Central memory CD4-positive, alpha-beta T cell (primary cell): ENCODE measurements at regions not wholly inside any gene's neighbourhood (a gene's known extent, or its start where the extent isn't known, plus 50 kb on each side); places are given as distances from the start of the nearest gene placed in this dataset.

Experiments used
- DNase-seq: peaks from one replicate; pipeline ENCODE4 v3.0.0; 2022

DNA sequence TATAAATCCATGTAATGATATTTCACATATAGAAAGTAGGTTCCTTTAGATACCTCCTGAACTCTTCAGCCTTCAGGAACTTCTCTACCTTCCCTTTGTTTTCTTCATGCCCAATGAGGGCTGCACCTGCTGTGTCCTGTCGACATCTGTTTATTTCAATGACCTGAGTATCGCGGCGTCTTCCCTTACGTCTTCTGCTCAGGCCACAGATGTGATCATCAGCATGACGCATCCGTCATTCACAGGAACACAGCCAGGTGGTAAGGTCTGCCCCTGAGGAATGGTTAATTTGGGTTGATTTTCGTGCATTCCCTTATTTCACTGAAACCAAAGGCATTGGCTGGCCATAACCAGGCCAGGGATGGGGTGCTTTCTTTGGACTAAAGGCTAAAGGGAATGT, 217.1 kb downstream of the MED10 start:
- no peak for DNase-seq

DNA sequence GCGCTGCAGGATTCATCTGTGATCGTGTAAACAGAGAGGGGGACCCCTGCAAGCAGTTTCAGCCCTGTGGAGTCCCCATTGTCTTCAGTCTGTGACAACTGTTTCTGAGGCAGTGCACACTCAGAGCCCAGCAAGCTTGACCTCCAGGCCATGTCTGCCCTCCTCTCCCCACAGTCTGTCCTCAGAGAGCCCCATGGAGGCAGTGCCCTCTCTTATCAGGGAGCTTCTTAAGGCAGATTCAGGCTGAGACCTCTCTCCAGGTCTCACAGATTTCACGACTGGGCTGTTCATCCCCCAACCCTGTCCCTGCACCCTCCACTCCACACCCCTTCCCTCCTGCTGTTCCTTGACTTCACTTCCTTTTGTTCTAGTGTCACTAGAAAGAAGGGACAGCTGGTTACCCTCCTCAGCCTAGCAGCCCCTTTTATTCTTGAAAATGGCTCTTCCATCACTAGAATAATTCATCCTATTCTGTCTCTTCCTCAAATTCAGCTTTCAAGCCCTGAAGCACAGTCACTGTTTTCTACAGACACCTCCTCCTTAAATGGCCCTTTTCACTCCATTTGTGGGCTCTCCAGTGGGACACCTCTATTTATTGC, 218.4 kb downstream of the MED10 start:
- DNase-seq, result no peak

GRCh38 chr5:6158974-6159831, 219.1 kb downstream of the MED10 start:
- no peak for DNase-seq

DNA sequence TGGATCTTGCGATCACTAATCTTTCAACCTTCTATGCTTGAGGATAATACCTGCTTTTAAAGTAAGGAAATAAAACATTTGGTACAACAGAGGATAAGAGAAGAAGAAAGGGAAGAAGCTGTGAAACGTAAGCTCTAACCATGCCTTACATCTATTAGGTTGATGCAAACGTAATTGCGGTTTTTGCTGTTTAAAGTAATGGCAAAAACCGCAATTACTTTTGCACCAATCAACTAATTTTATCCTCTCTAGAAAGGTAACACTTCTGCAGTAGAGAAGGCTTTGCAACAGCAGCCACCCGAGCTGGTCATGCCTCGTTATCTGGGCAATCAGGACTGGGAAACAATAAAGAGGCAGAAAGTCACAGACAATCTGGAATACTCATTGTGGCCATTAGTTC, 224.1 kb downstream of the MED10 start:
- no peak for DNase-seq

- no peak for DNase-seq
Observed at GRCh38 chr5:6146271-6146670, 232.1 kb downstream of the MED10 start.

DNA sequence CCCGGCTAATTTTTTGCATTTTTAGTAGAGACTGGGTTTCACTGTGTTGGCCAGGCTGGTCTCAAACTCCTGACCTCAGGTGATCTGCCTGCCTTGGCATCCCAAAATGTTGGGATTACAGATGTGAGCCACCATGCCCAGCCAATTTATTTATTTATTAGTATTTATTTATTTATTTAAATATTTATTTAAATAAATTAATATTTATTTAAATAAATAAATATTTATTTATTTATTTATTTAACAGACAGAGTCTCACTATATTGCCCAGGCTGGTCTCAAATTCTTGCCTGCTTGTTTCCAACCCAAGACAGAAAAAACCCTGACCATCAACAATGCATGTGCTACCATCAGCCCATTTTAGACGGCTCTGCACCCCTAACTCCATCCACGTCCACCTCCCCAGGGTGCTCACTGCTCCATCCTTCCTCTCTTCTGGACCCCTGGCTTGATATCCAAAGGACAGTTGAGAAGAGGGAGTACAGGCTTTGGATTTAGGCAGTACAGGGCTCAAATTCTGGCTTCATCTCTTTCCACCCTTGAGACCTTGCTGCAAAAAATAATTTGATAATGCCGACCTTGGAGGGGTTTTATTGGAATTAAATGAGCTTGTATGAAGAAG, 232.6 kb downstream of the MED10 start:
- no peak for DNase-seq

- DNase-seq, result no peak
Observed at GRCh38 chr5:6143523-6143922, 234.8 kb downstream of the MED10 start.

DNA sequence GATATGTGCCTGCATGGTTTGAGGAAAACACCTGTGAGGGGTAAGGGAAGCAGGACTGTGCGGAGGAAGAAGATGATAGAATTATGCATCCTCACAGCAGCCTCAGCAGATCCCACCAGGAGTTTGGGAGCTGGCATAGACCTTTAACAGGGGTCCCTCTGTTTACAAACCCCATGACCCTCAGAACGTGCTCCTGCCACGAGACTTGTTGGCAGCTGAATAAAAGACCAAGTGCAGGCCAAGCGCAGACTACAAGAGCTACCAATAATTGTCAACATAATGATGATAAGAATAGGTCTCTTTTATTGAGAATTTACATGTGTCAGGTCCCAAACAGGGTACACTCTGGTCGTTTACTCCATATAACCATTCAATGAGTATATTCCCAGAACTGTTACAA, 236.0 kb downstream of the MED10 start:
- no peak for DNase-seq

DNA sequence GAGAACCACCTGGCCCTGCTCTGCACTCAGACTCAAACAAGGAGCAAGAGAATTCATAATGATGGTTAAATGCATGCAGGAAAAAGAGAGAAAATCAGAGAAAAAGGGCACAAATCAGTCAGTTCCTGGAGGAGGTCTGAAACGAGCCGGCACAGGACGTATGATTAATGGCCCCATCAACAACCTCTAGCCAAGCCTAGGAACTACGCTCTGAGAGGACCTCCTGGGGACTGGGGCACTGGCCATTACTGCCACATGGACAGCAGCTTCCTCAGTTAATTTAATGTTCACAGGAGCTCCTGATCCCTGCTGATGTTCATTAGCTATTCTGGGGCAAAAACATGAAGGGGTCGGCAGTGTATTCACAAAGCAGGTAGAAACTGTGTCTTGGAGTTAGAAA, 238.1 kb downstream of the MED10 start:
- DNase-seq, result no peak

DNA sequence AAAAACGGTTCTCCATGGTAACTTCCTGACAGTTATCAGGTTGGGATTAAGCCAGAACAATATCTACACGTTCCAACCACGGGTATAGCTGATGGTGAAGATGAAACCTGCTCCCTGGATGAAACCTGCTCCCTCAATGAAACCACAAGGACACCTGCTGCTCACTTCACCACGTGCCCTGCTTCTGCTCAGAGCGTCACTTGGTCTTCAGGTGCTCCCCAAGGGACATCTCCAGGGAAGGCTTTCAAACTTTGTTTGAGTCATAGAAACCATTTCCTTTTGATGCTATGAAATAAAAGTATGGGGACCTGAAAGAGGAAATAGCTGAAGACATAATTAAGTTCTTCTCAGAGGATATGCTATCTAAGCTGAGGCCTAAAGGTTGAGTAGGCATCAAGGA, 242.4 kb downstream of the MED10 start:
- DNase-seq, result no peak

- DNase-seq, result no peak
Observed at GRCh38 chr5:6134281-6134680, 244.1 kb downstream of the MED10 start.

- no peak for DNase-seq
Observed at GRCh38 chr5:6125781-6126180, 252.6 kb downstream of the MED10 start.

GRCh38 chr5:6118691-6119090, 259.7 kb downstream of the MED10 start:
- no peak for DNase-seq

DNA sequence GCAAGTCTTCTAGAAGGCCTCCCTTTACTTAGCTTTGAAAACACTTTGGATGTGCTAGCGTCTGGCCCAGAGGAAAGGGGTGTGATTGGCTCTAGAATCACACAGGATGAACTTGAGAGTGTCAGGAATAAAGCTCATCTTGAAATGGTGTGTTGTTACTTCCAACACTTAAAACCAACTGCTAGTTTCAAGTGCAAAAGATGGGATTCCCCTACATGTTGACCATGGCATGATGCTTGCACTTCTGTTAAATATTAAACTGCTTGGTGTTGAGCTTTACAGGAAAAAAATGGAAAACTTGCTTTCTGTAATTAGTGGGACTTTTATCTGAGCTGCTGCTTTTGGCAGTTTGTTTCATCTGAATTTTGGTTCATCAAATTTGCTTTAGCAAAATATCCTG, 261.1 kb downstream of the MED10 start:
- DNase-seq, result no peak

- no peak for DNase-seq
Observed at GRCh38 chr5:6115852-6116251, 262.5 kb downstream of the MED10 start.

- DNase-seq, result no peak
Observed at GRCh38 chr5:6112538-6112937, 265.8 kb downstream of the MED10 start.

DNA sequence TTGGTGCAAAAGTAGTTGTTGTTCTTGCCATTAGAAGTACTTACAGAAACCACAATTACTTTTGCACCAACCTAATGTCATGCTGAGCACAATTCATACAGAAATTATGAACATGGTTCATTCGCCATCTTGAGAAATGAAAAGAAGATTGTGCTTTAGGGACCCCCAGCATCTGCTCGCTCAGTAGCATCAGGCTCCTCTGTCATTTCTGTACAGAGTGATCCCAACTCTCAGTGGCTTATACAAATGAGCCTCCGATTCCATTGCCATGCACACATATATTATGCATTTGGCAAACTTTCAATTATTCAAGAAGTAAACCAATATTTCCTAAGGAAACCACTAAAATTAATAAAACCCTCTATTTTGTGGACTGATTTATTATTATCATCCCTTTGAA, 266.2 kb downstream of the MED10 start:
- DNase-seq, result no peak

DNA sequence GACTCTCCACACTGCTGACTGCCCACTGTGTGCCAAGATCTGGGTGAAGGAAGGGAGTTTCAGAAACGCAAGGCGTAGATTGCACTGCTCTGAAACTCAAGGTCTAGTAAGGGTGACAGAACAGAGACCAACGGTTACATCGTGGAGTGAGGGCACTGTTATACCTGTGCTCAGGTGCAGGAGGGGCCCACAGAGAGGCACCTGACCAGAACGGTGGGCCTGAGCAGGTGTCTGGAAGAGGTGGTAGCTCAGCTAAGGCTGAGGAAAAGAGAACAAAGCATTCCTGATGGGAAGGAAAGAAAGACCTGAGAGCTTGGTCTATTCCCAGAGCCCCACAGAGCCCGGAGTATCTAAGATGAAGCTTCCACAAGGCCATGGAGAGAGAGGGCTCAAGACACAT, 267.2 kb downstream of the MED10 start:
- DNase-seq, result no peak

- DNase-seq, result no peak
Observed at GRCh38 chr5:6110441-6111005, 267.8 kb downstream of the MED10 start.

GRCh38 chr5:6108981-6109825, 269.1 kb downstream of the MED10 start:
- DNase-seq, result no peak

GRCh38 chr5:6108540-6108848, 269.9 kb downstream of the MED10 start:
- DNase-seq, result no peak

GRCh38 chr5:6107675-6108539, 270.4 kb downstream of the MED10 start:
- DNase-seq, result no peak
